ENCODE measurements at regions not wholly inside any gene's neighbourhood (a gene's known extent, or its start where the extent isn't known, plus 50 kb on each side); places are given as distances from the start of the nearest gene placed in this dataset.

- TF ChIP-seq, protein P1, sequence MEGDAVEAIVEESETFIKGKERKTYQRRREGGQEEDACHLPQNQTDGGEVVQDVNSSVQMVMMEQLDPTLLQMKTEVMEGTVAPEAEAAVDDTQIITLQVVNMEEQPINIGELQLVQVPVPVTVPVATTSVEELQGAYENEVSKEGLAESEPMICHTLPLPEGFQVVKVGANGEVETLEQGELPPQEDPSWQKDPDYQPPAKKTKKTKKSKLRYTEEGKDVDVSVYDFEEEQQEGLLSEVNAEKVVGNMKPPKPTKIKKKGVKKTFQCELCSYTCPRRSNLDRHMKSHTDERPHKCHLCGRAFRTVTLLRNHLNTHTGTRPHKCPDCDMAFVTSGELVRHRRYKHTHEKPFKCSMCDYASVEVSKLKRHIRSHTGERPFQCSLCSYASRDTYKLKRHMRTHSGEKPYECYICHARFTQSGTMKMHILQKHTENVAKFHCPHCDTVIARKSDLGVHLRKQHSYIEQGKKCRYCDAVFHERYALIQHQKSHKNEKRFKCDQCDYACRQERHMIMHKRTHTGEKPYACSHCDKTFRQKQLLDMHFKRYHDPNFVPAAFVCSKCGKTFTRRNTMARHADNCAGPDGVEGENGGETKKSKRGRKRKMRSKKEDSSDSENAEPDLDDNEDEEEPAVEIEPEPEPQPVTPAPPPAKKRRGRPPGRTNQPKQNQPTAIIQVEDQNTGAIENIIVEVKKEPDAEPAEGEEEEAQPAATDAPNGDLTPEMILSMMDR (conservative IDR thresholded peaks at IDR 0.05): no peak
- no peak overlapping the region for H3K27ac Mint-ChIP-seq
- Histone ChIP-seq H3K9ac (ENCODE audit: extremely low read depth, insufficient read length, low read length) (no peak overlapping the region), H2AK5ac (ENCODE audit: insufficient read length, low read length) (no peak overlapping the region), H3K27me3 (ENCODE audit: insufficient read depth, low read length) (no peaks in the 10 kb centered on the region), H2BK20ac (ENCODE audit: low read depth, low read length, poor library complexity, severe bottlenecking) (no peak overlapping the region), H4K91ac (ENCODE audit: insufficient read length, low read depth, low read length) (no peak overlapping the region), H4K20me1 (ENCODE audit: control insufficient read depth, insufficient read depth, insufficient read length) (no peaks in the 10 kb centered on the region), H3K56ac (ENCODE audit: insufficient read length, low read depth, low read length) (no peak overlapping the region), H4K5ac (ENCODE audit: insufficient read length, low read depth, low read length) (no peak overlapping the region), H2AFZ (ENCODE audit: low read length) (no peak overlapping the region), H3K18ac (ENCODE audit: insufficient read length, low read depth, low read length) (no peak overlapping the region), H3K9me3 (ENCODE audit: control insufficient read depth, low read depth, low read length) (no peaks in the 10 kb centered on the region), H3K79me1 (ENCODE audit: insufficient read depth, low read depth, low read length, poor library complexity, severe bottlenecking) (no peaks in the 10 kb centered on the region), H3K14ac (ENCODE audit: insufficient read depth, low read length) (no peak overlapping the region), H3K23ac (ENCODE audit: insufficient read length, low read depth, low read length) (no peak overlapping the region), H3K4ac (ENCODE audit: low read depth, low read length) (no peak overlapping the region), H2BK15ac (ENCODE audit: low read depth, low read length) (no peak overlapping the region), H2BK120ac (ENCODE audit: low read depth, low read length, poor library complexity, severe bottlenecking) (no peak overlapping the region), H2BK5ac (ENCODE audit: insufficient read length, low read length) (no peak overlapping the region), H3K4me1 (ENCODE audit: insufficient read depth, low read length) (no peaks in the 10 kb centered on the region; the same call in 1 of the 2 replicates), H2BK12ac (ENCODE audit: insufficient read length, low read depth, low read length) (no peak overlapping the region), H4K8ac (replicated peaks; ENCODE audit: insufficient read length, low read depth, low read length) (no peak overlapping the region), H3K27ac (ENCODE audit: insufficient read length, low read depth, low read length) (no peak overlapping the region), H3T11ph (ENCODE audit: low read length) (no peak overlapping the region), H3K23me2 (ENCODE audit: insufficient read length, low read depth, low read length, poor library complexity, severe bottlenecking) (no peaks in the 10 kb centered on the region), H3K4me2 (ENCODE audit: insufficient read depth, insufficient read length, low read length) (no peak overlapping the region), H3K79me2 (ENCODE audit: insufficient read depth, low read length) (no peaks in the 10 kb centered on the region)
- H3K4me1 Mint-ChIP-seq: peaks cover 11 to 22% of the 10 kb centered on the region in 2 experiments
- no peak for DNase-seq
- H3K36me3 Mint-ChIP-seq (ENCODE audit: insufficient read depth in 1 of 3, low read depth in 3 of 3): no peaks in the 10 kb centered on the region
- no peaks in the 10 kb centered on the region for H3K9me3 Mint-ChIP-seq
- peaks cover 1% of the 10 kb centered on the region; the same call in 1 of the 2 replicates for H3K27me3 Mint-ChIP-seq (ENCODE audit: low read depth)
- no CpG with 5 or more reads among the region's 1 CpG for WGBS (ENCODE audit: extremely low coverage, insufficient read length, low lambda C conversion rate)
- no peak overlapping the region for H3K4me3 Mint-ChIP-seq
Observed at GRCh38 chr21:35581640-35582039, 478.7 kb downstream of the SETD4 start.

Data from H9 (cell line).